ENCODE measurements at regions not wholly inside any gene's neighbourhood (a gene's known extent, or its start where the extent isn't known, plus 50 kb on each side); places are given as distances from the start of the nearest gene placed in this dataset.

DNA sequence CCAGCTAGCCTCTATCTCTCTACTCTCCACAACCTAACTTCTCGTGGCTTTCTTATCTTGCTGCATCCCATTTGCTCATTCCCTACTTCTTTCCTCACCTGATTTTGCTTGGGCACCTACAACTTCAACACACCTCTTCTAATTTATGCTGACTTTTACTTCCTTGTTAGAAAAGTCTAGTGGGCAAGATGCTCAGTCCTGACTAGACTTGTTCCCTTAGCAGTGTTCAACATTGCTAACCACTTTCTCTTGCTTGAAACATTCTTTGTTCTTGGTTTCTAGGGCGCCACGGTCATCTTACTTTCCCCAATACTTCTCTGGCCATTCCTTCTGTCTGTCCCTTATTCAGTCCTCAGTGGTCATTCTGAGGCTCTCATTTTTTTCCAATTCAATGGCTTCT lies 454.7 kb upstream of the CWC22 start:
- DNase-seq (ENCODE audit: low spot score): no peak

- no peak for DNase-seq (ENCODE audit: low spot score)
Measured at GRCh38 chr2:180456801-180457200, 449.7 kb upstream of the CWC22 start.

DNA sequence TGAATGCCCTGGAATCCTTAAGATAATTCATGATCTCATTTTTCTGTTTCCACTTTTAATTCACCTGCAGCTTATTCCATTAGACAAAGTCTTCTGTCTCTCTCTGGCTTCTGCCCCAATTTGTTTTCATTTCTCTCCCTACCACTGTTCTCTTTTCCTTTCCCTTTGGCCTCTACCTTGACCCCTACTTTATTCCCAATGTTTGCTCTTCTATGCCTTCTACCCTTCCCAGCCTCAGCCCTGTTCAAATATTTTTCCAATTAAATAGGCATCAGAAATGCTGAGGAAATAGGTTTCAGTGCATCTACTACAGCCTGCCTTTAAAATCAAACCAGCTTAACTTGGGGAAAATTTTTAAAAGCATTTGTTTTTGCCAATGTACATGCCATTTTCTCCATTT lies 443.7 kb upstream of the CWC22 start:
- DNase-seq (ENCODE audit: low spot score): no peak

- no peak for DNase-seq (ENCODE audit: low spot score)
Measured at GRCh38 chr2:180449171-180449915, 442.2 kb upstream of the CWC22 start.

DNA sequence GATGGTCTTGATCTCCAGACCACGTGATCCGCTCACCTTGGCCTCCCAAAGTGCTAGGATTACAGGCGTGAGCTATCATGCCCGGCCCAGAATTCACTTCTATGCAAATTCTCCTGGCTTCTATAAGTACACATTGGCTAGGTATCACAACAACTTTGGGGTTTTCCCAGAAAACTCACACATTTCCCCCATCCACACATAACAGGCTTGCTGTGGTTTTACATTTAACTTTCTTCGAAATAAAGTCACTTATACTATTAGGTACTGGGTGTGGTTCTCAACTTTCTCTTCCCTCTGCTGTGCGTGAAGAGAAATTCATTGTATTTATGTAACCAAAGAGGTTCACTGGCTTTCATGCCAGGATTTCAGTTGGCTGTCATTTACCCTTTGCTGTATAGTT lies 439.4 kb upstream of the CWC22 start:
- DNase-seq (ENCODE audit: low spot score): no peak

- DNase-seq (ENCODE audit: low spot score): no peak
Measured at GRCh38 chr2:180443888-180444287, 436.8 kb upstream of the CWC22 start.

DNA sequence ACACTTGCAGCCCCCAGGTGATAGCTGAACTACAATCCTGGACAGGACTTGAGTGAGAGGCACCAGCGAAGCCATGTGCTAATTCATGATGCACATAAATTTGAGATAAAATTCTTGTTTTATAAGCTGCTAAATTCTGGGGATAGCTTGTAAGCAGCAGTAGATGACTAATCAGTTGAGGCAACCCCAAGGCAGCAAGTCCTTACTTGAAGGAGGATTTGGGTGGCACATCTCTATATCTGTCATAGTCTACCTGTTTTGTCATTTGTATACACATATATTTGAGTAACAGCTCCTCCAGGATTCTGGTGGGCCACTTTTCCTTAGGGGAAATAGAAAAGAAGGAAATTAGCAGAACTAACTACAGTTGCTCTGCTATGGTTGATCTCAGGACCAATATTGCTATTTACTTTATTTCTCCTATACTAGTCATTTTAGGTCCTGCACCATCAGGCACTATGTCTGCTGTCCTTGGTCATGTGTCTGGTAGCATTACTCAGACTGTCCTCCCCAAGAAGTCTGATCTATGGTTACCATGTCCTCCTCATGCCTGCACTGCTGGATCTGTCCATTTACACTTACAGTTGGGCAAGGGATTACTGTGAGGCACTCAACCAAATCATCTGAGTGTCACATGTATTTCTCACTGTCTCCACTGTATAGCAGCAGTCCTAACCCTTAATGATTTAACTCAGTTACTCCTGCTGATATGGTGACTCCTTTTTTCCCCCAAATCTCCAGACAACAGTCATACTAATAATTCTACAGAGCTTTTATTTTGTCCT lies 436.0 kb upstream of the CWC22 start:
- no peak for DNase-seq (ENCODE audit: low spot score)

GRCh38 chr2:180419212-180419611 lies 412.1 kb upstream of the CWC22 start:
- DNase-seq (ENCODE audit: low spot score): no peak

DNA sequence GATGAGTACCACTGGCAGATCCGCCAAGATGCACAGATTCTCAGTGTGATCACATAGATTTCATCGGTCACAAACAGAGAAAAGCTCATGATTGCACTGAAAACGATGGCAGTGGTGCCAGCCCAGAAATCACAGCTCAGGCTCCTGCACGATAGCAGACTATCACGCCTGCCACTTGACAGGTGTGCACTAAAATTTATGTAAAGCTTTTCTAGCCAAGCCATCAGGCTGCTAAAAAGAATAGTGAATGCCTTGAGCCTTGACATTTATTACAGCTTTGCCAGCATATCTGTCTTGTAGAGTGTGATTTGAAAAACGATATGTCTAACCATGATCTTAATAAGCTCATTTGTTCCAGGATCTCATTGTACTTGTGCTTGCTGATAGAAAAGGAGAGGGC lies 409.5 kb upstream of the CWC22 start:
- no peak for DNase-seq (ENCODE audit: low spot score)

DNA sequence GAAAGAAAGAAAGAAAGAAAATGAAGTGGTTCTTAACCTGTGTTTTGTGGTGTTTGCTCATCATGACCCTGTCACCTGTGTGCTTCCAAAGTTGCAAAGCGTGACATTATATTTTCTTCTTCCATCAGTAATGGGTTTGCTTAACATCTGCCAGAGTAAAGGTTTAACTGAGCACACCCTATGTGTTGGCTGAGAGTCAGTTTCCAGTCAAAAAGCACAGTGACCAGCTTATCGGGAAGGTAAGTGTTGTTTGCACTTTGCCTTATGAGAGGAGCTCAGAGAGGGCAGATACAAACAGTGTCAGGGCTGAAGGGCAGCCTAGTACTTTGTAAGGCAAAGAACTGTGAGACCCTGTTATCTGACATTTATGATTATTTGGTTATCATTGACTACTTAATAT lies 406.2 kb upstream of the CWC22 start:
- DNase-seq (ENCODE audit: low spot score): no peak

- no peak for DNase-seq (ENCODE audit: low spot score)
Measured at GRCh38 chr2:180412219-180412618, 405.1 kb upstream of the CWC22 start.

DNA sequence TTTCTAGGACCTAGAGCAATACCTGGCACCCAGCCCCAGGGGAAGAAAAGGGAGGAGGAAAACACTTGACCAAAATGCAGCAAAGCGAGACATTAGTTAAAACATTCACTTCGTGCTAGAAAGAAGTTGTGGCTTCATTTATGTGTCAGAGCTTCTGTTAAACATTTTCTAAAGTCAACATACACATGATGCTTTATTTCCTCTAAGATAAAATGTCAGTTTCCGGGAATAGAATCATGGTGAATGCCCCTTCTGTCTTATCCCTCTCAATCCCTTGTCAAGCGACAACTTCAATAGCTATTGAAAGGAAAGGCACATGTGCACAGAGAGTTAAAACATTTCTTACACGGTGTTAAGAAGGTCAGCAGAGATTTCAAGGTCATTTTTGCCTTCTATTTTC lies 404.6 kb upstream of the CWC22 start:
- peak; percentile 42 for DNase-seq (ENCODE audit: low spot score)

- no peak for DNase-seq (ENCODE audit: low spot score)
Measured at GRCh38 chr2:180406687-180407086, 399.6 kb upstream of the CWC22 start.

DNA sequence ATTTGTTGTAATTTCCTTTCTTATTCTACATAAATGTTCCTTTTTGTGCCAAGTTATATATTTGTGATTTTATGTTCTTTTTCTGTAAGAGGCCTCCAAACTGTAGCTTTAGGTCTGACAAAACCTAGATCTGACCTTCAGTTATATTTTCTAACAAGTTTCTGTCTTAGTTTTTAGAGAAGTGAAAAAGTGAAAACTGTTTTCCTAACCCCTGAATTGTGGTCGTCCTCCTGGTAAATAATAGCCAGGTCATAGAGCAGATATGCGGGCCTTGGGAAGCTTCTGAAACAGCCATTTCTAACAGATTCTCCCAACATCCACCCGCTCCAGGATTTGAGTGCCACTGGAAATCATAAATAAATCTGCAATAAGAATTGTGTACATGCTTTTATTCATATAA lies 398.4 kb upstream of the CWC22 start:
- no peak for DNase-seq (ENCODE audit: low spot score)

DNA sequence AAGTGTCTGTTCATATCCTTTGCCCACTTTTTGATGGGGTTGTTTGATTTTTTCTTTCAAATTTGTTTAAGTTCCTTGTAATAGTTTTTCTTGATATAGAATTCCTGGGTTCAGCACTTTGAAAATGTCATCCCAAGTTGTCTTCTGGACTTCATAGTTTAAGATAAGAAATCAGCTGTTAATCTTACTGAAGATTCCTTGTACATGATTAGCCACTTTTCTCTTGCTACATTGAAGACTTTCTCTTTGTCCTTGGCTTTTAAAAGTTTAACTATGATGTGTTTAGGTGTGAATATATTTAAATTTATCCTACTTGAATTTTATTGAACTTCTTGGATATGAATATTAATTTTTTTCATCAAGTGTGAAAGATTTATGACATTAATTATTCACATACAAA lies 387.2 kb upstream of the CWC22 start:
- DNase-seq (ENCODE audit: low spot score): no peak

DNA sequence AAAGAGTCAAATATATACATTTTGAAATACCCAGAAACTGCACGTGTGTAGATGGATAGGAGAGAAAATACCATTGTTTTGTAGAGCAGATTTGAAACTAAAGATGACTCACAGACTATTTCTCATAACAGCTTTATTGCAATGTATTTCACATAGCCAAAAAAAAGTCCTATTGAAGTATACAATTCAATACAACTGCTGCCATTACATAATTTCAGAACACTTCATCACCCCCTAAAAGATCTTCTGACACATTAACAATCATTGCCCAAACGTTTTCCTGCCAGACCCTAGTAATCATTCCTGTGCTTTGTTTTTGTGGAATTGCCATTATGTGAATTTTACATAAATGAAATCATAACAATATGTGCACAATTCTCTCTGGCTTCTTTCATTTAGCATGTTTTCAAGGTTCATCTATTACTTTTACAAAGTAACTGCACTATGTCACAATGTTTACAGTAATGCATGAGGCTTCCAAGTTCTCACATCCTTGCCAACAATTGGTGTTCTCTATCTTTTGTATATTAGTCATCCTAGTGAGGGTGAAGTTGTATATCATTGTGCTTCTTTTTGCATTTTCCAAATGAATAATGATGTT lies 378.6 kb upstream of the CWC22 start:
- peak; percentile 3 for DNase-seq (ENCODE audit: low spot score)

DNA sequence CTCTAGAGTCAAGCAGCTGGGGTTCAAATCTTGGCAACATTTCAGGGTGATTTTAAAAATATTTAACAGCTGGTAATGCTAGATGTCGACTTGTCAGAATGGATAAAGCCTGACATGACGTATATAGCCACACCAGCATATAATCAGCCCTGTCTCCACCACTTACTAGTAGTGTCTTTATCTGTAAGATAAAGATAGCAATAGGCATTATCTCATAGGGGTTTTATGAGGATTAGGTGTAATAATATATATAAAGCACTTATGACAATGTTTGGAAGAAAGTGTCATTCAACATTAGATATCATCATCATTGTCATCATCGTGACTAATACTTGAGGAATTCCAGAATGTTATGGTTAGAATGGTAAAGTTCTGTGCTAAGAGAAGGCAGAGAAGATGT lies 369.0 kb upstream of the CWC22 start:
- no peak for DNase-seq (ENCODE audit: low spot score)

- no peak for DNase-seq (ENCODE audit: low spot score)
Measured at GRCh38 chr2:180374502-180375281, 367.6 kb upstream of the CWC22 start.

- no peak for DNase-seq (ENCODE audit: low spot score)
Measured at GRCh38 chr2:180370511-180371205, 363.6 kb upstream of the CWC22 start.

DNA sequence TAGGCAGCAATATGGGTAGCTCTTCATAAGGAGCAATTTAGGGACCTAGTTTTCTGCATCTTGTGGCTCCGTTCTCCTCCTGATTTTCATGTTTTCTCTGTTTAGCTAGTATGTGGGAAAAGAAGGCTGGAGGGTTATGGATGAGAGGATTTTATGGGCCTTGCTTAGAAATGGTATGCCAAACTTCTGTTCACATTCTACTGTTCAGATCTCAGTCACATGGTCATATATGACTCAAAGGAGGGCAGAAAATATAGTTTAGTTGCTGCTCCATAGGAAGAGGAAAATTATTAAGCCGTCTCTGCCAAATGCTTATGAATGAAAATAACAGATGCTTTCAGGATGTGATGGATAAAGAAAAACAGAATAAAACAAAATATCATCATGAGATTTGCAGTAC lies 361.8 kb upstream of the CWC22 start:
- DNase-seq (ENCODE audit: low spot score): no peak

DNA sequence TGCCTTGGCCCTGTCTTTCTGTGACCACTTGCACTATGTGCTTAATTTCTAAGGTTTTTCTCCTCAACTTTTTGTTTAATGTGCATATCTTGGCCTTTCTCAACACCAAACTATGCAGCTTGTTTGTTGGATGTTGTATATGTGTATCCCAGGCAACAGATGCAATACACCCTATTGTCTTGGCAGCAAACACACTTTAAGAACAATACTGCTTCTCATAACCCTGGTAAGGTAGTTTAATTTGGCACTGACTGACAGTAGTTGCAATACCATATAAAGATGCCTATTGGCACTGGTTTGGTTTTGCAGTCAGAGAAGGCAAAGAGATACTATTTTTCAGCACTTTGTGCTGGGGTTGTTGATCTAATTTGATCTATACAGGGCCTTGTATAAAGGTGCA lies 360.7 kb upstream of the CWC22 start:
- DNase-seq (ENCODE audit: low spot score): no peak

GRCh38 chr2:180366481-180366880 lies 359.4 kb upstream of the CWC22 start:
- DNase-seq (ENCODE audit: low spot score): no peak
